IMR-90 (cell line): ENCODE measurements at regions not wholly inside any gene's neighbourhood (a gene's known extent, or its start where the extent isn't known, plus 50 kb on each side); places are given as distances from the start of the nearest gene placed in this dataset.

ENCODE experiments used
- ATAC-seq: fragments of 200-7000 bp; cut with Tn5 transposase; 2 replicates; pipeline ENCODE4 v1.9.1; 2020; ENCODE audit warnings: low read depth, mild to moderate bottlenecking, moderate library complexity
- BruUV-seq: library from RNA; stranded (reverse); fragments of 400-500 nt; replicated peaks from 2 replicates; lab custom pipeline; 2021; lab: Mats Ljungman, UMichigan
- CTCF ChIA-PET: fragments of 300-600 bp; formaldehyde crosslinking; extraction: SDS; loops from one replicate; lab custom pipeline; 2021; ENCODE audit warnings: antibody characterized with exemption; lab: Yijun Ruan, JAX
- POLR2A ChIA-PET: fragments of 300-600 bp; sonication (Branson Sonifier 250); formaldehyde crosslinking; loops from one replicate; lab custom pipeline; 2022; ENCODE audit warnings: antibody characterized with exemption; ENCODE audit not compliant: unreplicated experiment; lab: Charles Lee
- DNase-seq: peaks from one replicate; pipeline ENCODE4 v3.0.0; 2013
- H2AFZ ChIP-seq: replicated peaks from 2 replicates; pipeline ENCODE3; 2013; ENCODE audit warnings: low read length, mild to moderate bottlenecking; ENCODE audit not compliant: poor library complexity
- H2AK5ac ChIP-seq: 2 replicates; pipeline ENCODE4 v1.6.1; 2013; ENCODE audit warnings: low read depth, low read length, inconsistent platforms
- H2AK9ac ChIP-seq: replicated peaks from 2 replicates; pipeline ENCODE3; 2013; ENCODE audit warnings: mild to moderate bottlenecking, low read depth, low read length, moderate library complexity; ENCODE audit not compliant: poor library complexity
- H2BK120ac ChIP-seq: 2 replicates; pipeline ENCODE4 v1.6.1; 2013; ENCODE audit warnings: low read depth, low read length, inconsistent platforms
- H2BK15ac ChIP-seq: 3 replicates; pipeline ENCODE4 v1.6.1; 2013; ENCODE audit warnings: low read depth, low read length, inconsistent platforms
- H2BK20ac ChIP-seq: 2 replicates; pipeline ENCODE4 v1.6.1; 2013; ENCODE audit warnings: low read depth, mild to moderate bottlenecking, inconsistent platforms, low read length, moderate library complexity
- H2BK5ac ChIP-seq: 2 replicates; pipeline ENCODE4 v1.6.1; 2013; ENCODE audit warnings: mild to moderate bottlenecking, low read depth, low read length, inconsistent platforms; ENCODE audit not compliant: poor library complexity, severe bottlenecking
- H3K14ac ChIP-seq: replicated peaks from 2 replicates; pipeline ENCODE4 v1.6.1; 2013; ENCODE audit warnings: low read depth, low read length, inconsistent platforms
- H3K18ac ChIP-seq: 2 replicates; pipeline ENCODE4 v1.6.1; 2013; ENCODE audit warnings: low read depth, low read length, control low read depth
- H3K23ac ChIP-seq: 2 replicates; pipeline ENCODE4 v1.6.1; 2013; ENCODE audit warnings: low read depth, low read length, inconsistent platforms
- H3K27ac ChIP-seq: 2 replicates; pipeline ENCODE4 v1.5.1; 2013; ENCODE audit warnings: mild to moderate bottlenecking, control low read depth, low read length; ENCODE audit not compliant: insufficient read depth
- H3K27me3 ChIP-seq: 2 replicates; pipeline ENCODE4 v1.6.1; 2013; ENCODE audit warnings: low read length; ENCODE audit not compliant: control insufficient read depth, insufficient read depth
- H3K36me3 ChIP-seq: 2 replicates; pipeline ENCODE4 v1.6.1; 2013; ENCODE audit warnings: low read length, mixed read lengths; ENCODE audit not compliant: control insufficient read depth, insufficient read depth
- H3K4ac ChIP-seq: 2 replicates; pipeline ENCODE4 v1.6.1; 2013; ENCODE audit warnings: low read depth, low read length, inconsistent platforms
- H3K4me1 ChIP-seq: 2 replicates; pipeline ENCODE4 v1.6.1; 2013; ENCODE audit warnings: low read length, mixed read lengths; ENCODE audit not compliant: control insufficient read depth, insufficient read depth
- H3K4me2 ChIP-seq: 2 replicates; pipeline ENCODE4 v1.6.1; 2013; ENCODE audit warnings: low read depth, mild to moderate bottlenecking, control low read depth, low read length, moderate library complexity
- H3K4me3 ChIP-seq: 2 replicates; pipeline ENCODE4 v1.5.1; 2013; ENCODE audit warnings: low read depth, mild to moderate bottlenecking, control low read depth, low read length, moderate library complexity; ENCODE audit not compliant: insufficient read depth
- H3K56ac ChIP-seq: 2 replicates; pipeline ENCODE4 v1.6.1; 2013; ENCODE audit warnings: low read length, inconsistent platforms; ENCODE audit not compliant: insufficient read depth; ENCODE audit errors: extremely low read depth
- H3K79me1 ChIP-seq, 2 experiments: 2 replicates each; pipeline ENCODE4 v1.6.1; 2013; ENCODE audit warnings: low read length in 2 of 2, inconsistent platforms in 1 of 2, low read depth in 1 of 2
- H3K9ac ChIP-seq: 2 replicates; pipeline ENCODE4 v1.6.1; 2013; ENCODE audit warnings: low read depth, low read length, control low read depth
- H3K9me1 ChIP-seq: 2 replicates; pipeline ENCODE4 v1.6.1; 2013; ENCODE audit warnings: low read length, inconsistent platforms; ENCODE audit not compliant: insufficient read depth
- H3K9me3 ChIP-seq: 2 replicates; pipeline ENCODE4 v1.6.1; 2013; ENCODE audit warnings: low read length; ENCODE audit not compliant: control insufficient read depth, insufficient read depth
- H4K20me1 ChIP-seq: 2 replicates; pipeline ENCODE4 v1.6.1; 2013; ENCODE audit warnings: low read length, inconsistent platforms; ENCODE audit not compliant: insufficient read depth
- H4K5ac ChIP-seq: 2 replicates; pipeline ENCODE4 v1.6.1; 2013; ENCODE audit warnings: mild to moderate bottlenecking, low read depth, low read length, control low read depth
- H4K8ac ChIP-seq, 2 experiments: 2 replicates each; pipeline ENCODE4 v1.6.1; 2013; ENCODE audit warnings: low read depth in 2 of 2, low read length in 2 of 2, control low read depth in 1 of 2, inconsistent platforms in 1 of 2
- H4K91ac ChIP-seq: 2 replicates; pipeline ENCODE4 v1.6.1; 2013; ENCODE audit warnings: low read depth, low read length, inconsistent platforms; ENCODE audit not compliant: insufficient read depth
- MAFK ChIP-seq: IDR thresholded peaks from 2 replicates; pipeline ENCODE4 v1.6.1; 2012; ENCODE audit warnings: low read depth, low read length, improper control_type of control experiment
- NFE2L2 ChIP-seq: fragments of 150-350 bp; IDR thresholded peaks from 2 replicates; pipeline ENCODE4 v1.6.1; 2016; ENCODE audit warnings: low read depth, mild to moderate bottlenecking, low read length
- dilution Hi-C: fragments of 300-500 bp; cut with HindIII; formaldehyde crosslinking; loops from one replicate; pipeline ENCODE4 v1.14.3; 2018; ENCODE audit warnings: low sequenced_read_pairs; ENCODE audit not compliant: unreplicated experiment
- in situ Hi-C: fragments of 300-500 bp; cut with MboI; formaldehyde crosslinking; loops from 3 replicates; pipeline ENCODE4 v1.14.3; 2019; ENCODE audit warnings: low sequenced_read_pairs, inconsistent platforms, mixed read lengths
- intact Hi-C: fragments of 100-400 bp; cut with micrococcal nuclease; formaldehyde crosslinking; loops from 2 replicates; pipeline ENCODE4 v1.10.0; 2022

DNA sequence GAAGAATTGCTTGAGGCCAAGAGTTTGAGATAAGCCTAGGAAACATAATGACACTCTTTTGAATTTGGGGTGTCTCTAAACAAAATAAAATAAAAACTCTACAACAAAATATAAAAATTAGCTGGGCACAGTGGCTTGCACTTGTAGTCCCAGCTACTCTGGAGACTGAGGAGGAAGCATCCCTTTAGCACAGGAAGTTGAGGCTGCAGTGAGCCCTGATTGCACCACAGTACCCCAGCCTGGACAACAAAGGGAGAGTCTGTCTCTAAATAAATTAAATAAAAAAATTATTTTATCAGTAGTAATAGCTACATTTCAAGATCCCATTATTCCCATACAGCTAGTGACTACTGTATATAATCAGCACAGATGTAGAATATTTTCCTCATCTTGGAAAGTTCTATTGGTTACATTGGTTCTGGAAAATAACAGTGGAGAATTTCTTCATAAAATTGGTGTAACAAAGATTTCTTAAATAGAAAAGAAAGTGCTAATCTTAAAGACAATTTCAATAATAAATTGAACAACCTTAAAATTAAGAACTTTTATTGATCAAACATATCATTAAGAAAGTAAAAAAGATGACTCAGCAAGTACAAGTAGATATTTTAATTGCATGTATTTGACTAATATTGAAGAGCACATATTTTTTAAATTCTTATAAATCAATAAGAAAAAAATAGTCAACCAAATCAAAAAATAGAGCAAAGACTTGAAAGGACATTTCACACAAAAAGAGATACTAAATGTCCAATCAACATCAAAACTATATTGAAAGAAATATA lies 90.4 kb upstream of the KYNU start:
- Histone ChIP-seq H2AK9ac (no peak overlapping the region), H3K36me3 (no peaks in the 10 kb centered on the region), H2BK5ac (no peak overlapping the region), H2BK120ac (no peak overlapping the region), H4K5ac (no peak overlapping the region), H3K9me1 (no peaks in the 10 kb centered on the region), H4K20me1 (no peaks in the 10 kb centered on the region), H3K27ac (no peak overlapping the region), H4K91ac (no peak overlapping the region), H3K4me3 (no peak overlapping the region), H3K27me3 (no peaks in the 10 kb centered on the region; the same call in 1 of the 2 replicates), H2BK20ac (no peak overlapping the region), H2AK5ac (no peak overlapping the region), H3K9ac (no peak overlapping the region), H3K4me2 (no peak overlapping the region), H3K9me3 (no peaks in the 10 kb centered on the region), H3K14ac (no peak overlapping the region), H2AFZ (no peak overlapping the region), H3K18ac (no peak overlapping the region), H4K8ac (no peak overlapping the region), H3K56ac (no peak overlapping the region), H2BK15ac (no peak overlapping the region), H3K4me1 (no peaks in the 10 kb centered on the region), H3K4ac (no peak overlapping the region), H3K23ac (no peak overlapping the region), H3K79me1 (no peaks in the 10 kb centered on the region)
- ChIA-PET CTCF (no interaction called here), POLR2A (no interaction called here)
- DNase-seq (no peak), ATAC-seq (no peak)
- intact Hi-C loops: no loop called here
- in situ Hi-C loops: no loop called here
- TF ChIP-seq NFE2L2 (no peak), MAFK (peak; percentile 87)
- dilution Hi-C loops: no loop called here
- BruUV-seq: no TSS peak
